ENCODE measurements at regions not wholly inside any gene's neighbourhood (a gene's known extent, or its start where the extent isn't known, plus 50 kb on each side); places are given as distances from the start of the nearest gene placed in this dataset.

DNA sequence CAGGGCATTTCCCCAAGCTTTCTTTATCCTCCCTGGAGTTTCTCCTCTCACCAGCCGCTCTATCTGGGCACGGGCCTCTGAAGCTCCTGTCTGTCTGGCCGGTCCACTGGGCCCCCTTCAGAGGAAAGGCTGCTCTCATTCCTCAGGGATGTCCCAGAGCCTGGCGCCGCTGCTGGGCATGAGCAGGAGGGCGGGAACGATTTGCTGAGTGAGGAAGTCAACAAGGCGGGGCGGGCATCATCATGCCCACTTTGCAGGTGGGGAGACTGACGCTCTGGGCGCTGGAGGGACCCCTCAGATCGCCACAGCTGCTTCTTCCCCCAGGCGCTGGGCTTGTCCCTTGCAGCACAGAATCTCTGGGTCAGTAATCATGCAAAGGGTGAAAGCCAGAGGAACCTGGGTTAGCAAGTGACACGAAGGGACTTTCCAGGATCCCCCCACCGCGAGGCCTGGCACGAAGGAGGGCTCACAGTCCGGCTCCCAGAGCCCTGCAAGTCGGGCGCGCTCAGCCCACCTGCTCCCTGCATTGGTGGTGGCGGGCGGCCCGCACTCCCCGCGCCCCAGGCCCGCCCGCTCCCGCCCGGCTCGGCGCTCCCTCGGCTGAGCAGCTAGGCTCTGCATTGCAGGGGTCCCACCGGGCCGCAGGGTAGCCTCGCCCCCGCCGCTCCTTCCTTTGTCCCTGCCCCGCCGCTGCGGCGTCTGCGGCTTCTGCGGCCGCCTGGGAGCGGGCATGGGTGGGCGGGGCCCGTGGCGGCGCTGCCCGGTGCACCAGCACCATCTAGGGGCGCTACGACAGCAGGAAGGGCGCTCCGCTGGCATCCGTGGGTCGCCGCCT, 157.8 kb downstream of the CYRIA start:
- no peak for DNase-seq (ENCODE audit: low read depth)

DNA sequence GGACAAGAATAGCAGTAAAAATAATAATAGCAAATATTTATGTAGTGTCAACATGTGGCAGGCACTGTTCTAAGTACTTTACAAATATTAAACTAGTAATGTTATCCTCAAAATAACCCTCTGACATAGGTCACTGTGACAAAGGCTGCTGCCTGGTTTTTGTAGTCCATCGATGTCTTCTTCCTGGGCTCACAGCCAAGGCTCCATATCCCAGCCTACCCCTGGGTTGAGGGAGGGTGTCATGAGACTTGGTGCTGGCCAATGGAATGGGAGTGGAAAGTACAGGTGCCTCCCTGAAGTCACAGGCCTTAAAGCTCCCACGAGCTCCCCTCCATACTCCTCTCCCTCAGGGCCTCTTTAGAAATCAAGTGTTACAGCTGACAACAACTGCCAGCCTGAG, 159.3 kb downstream of the CYRIA start:
- DNase-seq (ENCODE audit: low read depth): no peak

DNA sequence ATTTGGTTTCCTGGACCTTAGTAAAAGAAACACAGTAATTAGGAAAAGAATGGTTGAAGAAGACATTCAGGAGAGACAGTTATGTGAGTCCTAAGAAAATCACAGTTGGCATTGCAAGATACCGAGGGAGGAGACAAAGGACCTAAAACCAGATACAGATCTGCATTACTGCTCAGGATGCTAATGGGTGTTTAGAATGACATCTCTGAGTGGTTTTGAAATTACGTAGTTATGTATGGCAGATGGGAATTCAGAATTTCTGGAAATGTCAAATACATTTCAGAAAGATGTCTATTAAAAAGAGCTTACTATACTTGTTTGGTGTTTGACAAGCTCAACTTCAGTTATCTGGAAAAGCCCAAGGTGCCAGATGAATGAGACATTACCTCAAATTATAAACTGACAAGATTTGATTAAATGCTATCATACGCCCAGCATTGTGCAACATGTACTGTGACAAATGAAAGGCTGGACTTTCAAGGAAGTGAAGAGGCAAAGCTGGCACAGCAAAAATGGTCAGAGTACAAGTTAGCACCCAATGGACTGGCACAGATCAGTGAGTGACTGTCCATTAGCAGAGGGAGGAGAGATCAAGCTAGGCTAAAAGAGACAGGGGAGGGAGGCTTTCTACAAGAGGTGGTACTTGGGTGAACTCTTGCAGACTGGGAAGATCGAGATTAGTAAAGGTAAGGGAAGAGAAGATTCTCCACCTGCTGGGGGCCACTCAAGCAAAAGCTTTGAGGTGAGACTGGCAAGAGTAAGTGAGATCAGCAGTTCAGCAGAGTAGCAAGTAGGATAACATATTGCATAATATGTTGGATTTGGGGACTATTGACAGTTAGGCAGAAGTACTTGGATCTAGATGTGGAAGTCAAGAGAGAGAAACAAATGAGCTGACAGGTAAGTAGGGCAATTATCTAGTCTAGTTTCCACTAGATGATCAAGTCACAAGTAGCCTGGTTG, 168.9 kb downstream of the CYRIA start:
- DNase-seq (ENCODE audit: low read depth): no peak

DNA sequence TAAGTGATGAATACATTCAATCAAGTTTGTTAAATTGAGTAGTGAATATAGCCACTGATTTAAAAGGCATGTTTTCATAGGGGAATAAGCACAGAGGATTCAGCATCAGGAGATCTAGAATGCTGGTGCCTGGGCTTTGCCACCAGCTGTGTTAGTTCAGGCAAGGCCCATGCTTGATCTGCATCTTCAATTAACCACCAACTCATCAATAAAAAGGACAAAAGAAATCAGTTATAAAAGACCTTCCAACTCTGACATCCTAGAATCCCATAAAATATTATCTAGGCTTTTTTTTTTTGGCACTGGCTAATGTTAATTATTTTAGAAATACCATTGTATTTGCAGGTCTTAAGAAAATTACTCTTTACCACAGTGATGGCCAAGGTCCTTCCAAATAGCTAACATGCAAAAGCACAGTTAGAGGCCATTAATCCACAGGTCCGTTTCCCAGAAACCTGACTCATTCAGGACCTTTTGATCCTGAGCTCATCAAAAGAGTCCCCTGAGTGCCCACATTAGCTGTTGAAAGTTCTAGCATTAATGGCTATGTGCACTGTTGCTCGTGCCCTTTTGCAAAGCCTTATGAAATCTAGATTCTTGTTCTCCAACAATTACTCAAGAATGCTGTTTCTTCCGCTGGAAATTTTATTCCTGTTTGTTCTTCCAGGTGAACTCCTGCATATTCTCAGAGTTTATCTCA, 170.0 kb downstream of the CYRIA start:
- DNase-seq (ENCODE audit: low read depth): no peak

DNA sequence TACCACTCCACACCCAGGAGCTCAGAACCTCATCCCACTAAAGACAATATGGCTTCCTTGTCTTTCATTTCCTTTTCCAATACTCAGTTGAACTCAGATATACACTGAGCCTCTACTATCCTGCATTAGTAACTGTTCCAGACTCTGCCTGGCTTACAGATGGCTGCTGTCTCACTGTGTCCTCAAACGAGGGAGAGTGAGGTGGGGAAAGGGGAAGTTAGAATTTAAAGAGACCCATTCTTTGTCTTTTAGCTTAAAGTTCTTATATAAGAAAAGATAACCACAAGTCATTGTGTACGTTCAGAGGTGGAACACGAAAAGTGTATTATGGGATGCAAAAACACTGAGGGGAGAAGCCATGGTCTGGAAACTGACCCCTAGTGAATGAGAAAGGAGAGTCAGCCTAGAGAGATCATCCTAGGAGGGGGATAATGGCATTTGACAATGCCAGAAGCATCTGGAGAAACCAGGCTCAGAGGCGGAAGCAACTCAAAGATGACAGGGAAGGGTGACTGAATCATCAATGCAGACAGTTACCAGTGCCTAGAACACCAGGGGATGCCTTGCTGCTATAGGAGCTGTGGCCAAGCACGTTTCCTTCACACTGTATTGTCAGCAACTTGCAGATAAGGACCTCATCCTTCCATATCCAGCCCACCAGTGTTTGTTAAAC, 170.7 kb downstream of the CYRIA start:
- DNase-seq (ENCODE audit: low read depth): no peak

DNA sequence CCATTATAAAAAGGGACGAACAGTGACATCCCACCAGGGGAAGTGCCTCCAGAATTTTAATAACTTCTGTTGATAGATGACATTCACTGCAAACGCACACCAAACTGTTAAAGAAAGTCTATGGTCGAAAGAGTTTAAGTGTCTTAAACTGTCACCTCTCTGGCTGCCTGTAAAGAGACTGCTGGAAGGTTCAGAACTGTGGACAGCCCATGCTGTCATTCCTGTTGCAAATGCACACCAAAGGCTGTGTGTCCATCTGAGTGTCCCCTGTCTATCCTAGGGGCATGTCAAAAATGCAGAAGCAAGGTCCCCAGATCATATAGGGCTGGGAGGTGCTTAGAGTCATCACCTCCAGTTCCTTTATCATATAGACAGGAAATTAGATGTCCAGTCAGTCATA, 171.8 kb downstream of the CYRIA start:
- DNase-seq (ENCODE audit: low read depth): no peak

DNA sequence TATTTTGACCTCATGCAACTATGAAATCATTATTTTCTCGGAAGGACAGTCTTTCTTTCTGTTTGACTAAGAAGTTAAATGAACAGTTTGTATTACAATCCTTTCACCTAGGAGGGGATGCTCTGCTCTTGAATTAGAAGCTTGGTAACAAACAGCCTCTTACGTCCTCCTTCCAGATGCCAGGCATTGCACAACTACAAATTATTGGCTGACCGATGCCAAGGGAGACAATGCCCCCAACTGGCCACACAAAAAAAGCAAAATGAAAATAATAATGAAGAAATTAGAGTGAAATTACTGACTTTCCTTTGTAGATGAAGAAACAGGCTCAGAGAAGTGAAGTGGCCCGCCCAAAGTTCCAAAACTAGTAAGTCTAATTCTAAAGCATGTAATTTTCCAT, 177.9 kb downstream of the CYRIA start:
- no peak for DNase-seq (ENCODE audit: low read depth)

DNA sequence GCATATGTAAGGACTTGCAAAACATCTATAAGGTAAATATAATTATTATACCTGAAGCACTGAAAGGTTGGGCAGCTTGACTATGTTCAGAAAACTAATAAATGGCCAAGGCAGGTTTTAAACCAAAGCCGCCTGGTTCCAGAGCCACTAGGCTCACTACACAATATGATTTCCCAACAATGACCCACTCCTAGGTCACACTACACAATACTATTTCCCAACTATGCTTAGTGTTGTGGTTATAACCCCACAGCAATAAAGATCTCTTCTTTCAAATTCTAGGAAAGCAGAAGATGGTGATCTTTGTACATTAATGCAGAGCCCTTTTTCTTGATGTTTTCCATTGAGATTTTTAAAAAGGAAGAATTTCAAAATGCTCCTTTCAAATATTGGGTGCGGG, 180.4 kb downstream of the CYRIA start:
- DNase-seq (ENCODE audit: low read depth): no peak

DNA sequence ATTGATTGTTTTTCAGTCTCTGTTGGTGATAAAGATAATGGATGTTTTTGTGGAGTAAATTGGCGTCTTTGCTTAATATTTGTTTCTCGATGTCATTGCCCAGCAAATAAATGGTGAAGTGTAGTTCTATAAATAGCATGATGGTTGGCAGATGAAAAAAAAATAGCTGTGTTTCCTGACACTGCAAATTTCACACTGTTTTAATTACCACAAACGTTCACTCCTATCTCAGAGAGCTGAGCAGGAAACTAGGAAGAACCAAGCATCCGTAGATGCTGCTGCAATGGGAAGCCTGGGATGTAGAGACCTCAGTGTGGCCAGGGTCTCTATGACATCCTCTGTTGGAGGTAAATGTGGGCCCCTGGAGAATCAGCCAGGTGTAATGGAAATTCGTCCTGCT, 183.2 kb downstream of the CYRIA start:
- DNase-seq (ENCODE audit: low read depth): no peak

DNA sequence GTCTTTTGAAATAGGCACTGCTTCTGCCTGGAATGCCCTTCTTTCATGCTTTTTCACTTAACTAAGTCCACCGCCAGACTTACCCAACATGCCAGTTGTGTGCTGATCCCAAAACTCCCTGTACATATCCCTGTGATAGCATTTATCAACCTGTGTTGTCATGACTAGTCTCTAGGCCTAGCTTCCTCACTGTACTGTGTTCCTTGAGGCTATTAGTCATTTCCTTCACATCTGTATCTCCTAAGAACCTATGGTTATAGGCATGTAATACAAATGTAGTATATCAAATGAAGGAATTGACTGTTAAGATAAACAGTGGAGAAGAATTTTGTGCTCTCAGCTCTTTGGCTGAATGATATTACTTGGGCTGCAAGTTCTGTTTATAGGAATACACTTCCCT, 184.3 kb downstream of the CYRIA start:
- DNase-seq (ENCODE audit: low read depth): no peak

DNA sequence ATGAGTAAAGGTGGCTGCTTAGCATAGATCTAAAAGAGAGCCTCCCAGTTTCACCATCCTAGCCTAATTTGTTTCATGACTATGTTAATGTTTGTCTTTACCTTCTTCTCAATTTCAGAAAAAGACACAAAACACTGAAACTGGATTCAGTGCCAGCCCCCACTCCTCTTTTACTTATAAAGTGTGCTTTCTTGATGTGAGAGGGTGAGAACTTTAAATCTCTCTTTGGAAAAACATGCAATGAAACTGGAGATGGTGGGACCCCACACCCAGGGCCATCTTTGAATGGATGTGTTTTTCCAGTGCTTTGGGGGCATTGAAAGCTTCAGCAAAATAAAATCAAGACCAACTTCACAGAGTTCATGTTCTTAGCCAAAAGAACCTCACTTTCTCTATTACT, 185.9 kb downstream of the CYRIA start:
- no peak for DNase-seq (ENCODE audit: low read depth)

DNA sequence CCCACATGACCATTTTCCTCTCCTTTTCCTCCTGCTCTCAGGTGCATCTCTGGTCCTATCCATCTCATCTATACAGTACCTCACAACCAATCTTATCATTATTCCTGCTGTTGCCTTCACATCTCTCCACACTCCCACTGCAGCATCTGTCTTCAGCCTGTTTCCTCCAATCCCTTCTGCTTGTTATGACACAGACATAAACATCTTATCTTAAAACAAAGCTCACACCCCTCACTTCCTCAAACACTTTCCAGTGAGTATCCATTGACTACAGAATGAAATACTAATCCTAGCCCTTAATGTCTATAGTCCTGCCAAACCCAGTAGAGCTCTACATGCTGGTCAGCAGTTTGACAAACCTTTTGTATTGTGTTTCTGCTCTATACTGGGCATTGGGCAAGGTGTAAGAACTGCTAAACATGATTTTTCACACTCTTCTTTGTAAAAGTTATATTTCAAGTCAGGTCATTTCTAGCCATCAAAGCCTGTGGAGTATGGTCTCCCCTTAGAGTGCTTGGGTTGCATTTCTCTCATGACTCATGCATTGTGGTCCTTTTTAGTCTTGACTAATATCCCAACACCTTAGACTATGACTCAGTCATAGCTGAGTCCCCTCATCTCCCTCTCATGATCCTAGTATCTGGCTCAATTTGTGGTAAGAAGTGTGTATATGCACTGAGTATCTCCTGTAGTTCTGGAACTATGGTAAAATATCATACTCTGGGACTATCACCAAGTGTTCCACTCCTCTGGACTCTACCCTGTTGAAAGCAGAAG, 187.0 kb downstream of the CYRIA start:
- no peak for DNase-seq (ENCODE audit: low read depth)

DNA sequence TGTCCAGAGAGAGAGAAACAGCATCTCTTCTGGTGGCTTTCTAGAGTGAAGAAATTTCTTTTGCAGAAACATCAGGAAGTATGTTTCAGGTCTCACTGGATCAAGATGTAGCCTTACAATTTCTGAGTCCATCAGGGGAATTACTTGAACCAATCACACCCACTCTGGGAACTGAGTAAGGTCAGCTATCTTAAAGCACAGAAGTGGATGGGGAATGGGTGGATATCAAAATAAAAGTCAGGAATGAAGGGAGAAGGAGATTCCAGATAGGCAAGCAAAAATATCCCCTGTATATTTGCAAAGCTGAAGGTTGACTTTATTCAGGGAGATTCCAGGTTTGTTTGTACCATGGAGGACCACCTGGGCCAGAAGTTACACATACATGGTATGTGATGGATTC, 188.0 kb downstream of the CYRIA start:
- no peak for DNase-seq (ENCODE audit: low read depth)

DNA sequence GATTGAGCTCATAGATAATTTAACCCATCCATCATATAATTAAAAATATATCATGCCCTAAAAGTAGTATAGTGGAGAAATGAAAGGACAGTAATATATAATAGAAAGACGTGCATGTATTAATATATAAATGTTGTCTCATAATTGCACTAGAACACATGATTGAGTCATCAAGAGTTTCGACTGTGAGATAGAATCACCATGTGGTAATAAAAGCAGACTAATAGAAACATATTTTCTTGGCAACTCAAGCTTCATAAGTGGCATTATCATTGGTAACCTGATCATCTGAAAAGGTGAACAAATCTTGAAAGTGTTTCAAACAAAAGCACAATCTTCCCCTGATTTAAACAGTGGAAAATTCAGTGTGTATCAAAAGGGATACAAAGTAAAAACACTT, 188.8 kb downstream of the CYRIA start:
- DNase-seq (ENCODE audit: low read depth): no peak

DNA sequence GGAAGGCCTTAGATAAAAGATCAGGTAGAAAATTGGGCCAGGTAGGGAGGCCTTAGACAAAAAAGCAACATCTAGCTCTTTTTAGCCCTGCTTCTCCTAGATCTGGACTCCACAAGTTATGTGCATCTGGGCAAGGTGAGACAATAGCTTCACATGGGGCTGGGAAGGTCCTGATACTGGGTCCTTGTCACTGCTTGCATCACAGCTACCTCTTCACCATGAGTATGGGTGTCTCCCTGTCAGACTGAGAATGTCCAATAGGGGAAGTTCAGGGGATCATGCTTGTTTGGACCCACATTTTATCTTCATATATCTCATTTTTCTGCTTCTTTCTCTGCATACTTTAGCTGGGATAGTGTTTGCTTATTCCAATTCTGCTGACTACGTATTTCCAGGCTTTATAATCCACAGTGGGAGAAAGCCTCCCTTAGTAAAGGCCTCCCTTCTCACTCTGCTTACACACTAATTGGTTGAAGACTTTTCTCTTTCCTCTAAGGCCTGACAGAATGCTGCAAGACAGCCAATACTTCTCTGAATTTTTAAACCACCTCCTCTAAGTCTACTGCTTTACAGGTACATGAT, 189.6 kb downstream of the CYRIA start:
- DNase-seq (ENCODE audit: low read depth): no peak

DNA sequence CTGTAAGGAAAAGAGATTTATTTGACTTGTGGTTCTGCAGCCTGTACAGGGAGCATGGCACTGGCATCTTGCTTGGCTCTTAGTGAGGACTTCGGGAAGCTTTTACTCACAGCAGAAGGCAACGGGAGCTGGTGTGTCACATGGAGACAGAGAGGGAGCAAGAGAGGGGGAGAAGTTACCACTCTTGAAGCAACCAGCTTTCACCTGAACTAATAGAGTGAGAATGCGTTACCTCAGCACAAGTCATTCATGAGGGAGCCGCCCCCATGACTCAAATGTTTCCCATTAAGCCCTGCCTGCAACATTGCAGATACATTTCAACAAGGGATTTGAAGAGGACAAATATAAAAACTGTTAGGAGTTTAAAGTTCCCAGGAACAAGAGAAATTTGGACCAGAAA, 190.0 kb downstream of the CYRIA start:
- no peak for DNase-seq (ENCODE audit: low read depth)

DNA sequence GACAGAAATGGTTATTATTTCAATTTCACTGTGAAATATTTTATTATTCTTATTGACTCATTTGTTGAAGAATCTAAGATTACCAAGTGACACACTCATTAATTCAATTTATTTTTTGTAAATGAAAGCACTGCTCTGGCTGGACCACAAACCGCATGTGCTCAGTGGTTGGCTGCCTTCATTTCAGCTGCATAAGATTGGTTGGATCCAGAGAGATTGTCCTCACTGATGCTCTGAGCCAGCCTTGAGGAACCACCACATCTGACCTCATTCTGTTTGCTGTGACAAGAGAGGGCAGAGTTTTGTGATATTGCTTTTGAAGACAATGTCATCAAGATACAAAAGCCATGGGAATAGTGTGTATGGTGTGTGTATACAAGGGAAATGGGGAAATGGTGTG, 192.1 kb downstream of the CYRIA start:
- no peak for DNase-seq (ENCODE audit: low read depth)

DNA sequence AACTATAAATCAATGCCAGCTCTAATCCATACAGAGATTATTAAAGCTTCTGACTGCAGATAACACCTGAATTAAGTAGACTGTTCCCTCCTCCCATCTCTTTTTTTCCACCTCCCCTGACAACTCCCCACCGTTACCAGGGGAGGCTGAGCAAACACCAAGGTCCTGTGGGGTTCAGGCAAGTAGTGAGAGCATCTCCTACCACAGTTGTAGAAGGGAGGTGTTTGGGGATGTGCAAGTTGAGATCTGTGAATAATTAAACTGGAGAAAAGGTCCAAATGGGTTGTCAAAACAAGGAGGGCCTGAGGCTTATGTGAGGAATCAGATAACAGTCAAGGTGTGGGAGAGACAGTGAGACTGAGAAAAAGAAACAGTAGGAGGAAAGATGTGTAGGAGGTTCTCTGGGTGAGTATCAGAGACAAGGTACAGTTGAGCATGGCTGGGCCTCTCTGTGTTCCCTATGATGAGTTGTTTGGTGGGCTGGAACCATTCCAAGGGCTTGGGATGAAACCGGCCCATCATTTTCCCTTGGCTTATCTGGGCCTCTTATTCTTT, 194.6 kb downstream of the CYRIA start:
- no peak for DNase-seq (ENCODE audit: low read depth)

DNA sequence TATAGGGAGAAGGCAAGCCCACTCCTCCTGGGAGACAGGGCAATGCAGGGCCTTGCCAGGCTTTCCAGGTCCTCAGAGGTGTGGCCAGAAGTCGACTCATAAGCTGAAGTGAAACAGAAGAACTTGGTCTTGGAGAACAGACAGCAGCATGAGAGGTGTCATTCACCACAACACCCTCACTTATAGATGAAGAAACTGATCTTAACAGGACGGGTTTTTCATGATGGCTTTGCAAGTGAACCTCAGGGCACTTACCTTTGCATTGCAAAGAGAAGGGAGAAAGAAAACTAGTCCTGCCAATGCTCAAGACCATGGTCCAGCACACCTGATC, 198.8 kb downstream of the CYRIA start:
- DNase-seq (ENCODE audit: low read depth): no peak

DNA sequence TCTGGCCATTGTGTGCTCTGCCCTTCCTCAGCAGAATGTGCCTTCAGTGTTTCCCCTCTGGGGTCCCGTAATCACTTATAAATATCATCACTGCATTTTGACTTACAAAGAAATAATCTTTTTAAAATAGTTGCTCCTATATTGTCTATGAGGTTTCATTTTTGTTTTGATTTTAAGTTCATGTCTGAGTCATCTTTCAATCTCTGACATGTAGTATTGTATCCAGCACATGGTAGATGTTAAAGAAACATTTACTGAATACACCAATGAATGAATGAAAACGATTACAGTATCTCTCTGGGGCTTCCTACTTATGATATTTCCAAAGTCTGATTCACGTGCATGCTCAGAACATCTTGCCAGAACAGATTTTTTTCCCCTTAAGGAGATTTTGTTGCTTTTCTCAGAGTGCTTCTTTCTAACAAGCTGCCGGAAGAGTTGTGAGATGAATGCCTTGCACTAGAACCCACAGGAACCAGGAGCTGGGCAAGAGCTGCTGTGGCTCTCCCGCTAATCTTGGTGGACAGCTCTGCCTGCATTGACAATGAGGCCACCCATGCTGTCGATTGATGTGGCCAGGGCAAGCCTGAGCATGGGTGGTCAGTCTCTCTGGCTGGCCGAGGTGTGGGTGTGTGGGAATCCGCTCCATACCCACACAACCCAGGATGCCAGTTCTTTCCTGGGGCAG, 199.4 kb downstream of the CYRIA start:
- no peak for DNase-seq (ENCODE audit: low read depth)

All from M059J (cell line).